ENCODE measurements at regions not wholly inside any gene's neighbourhood (a gene's known extent, or its start where the extent isn't known, plus 50 kb on each side); places are given as distances from the start of the nearest gene placed in this dataset.

DNA sequence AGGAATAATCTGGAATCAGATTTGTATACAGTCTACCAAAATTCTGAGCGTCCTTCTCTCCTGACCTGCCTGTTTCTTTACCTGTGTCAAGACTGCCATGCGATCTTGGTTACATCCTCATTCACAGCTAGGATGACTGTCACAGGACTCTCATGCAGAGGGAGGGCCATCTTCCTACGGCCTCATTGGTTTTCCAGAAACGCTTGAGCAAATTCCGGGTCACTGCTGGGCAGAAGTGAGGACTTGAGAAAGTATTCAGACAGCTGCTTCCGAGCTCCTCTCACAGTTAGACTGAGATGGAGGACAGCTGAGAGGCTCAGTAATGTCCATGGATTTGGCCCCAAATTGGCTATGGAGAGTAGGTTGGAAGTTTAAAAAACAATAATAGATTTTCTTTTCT lies 94.2 kb downstream of the TFAP2C start:
- TF ChIP-seq, protein P1, sequence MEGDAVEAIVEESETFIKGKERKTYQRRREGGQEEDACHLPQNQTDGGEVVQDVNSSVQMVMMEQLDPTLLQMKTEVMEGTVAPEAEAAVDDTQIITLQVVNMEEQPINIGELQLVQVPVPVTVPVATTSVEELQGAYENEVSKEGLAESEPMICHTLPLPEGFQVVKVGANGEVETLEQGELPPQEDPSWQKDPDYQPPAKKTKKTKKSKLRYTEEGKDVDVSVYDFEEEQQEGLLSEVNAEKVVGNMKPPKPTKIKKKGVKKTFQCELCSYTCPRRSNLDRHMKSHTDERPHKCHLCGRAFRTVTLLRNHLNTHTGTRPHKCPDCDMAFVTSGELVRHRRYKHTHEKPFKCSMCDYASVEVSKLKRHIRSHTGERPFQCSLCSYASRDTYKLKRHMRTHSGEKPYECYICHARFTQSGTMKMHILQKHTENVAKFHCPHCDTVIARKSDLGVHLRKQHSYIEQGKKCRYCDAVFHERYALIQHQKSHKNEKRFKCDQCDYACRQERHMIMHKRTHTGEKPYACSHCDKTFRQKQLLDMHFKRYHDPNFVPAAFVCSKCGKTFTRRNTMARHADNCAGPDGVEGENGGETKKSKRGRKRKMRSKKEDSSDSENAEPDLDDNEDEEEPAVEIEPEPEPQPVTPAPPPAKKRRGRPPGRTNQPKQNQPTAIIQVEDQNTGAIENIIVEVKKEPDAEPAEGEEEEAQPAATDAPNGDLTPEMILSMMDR (IDR thresholded peaks at IDR 0.05; ENCODE audit: low read length): no peak
- no peak for TF ChIP-seq EZH2 (IDR thresholded peaks at IDR 0.05; ENCODE audit: borderline replicate concordance, low read length)
